GM19395 (cell line): ENCODE measurements at regions not wholly inside any gene's neighbourhood (a gene's known extent, or its start where the extent isn't known, plus 50 kb on each side); places are given as distances from the start of the nearest gene placed in this dataset.
"Not testable (repeated sequence)": the region's sequence is repeated elsewhere in the genome, so short reads cannot be mapped to it uniquely, and the experiment has no call there.

Experiments
- ATAC-seq: cut with Tn5 transposase; IDR thresholded peaks from one replicate; pipeline ENCODE4 v1.9.1; 2021; ENCODE audit warnings: mild to moderate bottlenecking, moderate library complexity; ENCODE audit not compliant: unreplicated experiment

DNA sequence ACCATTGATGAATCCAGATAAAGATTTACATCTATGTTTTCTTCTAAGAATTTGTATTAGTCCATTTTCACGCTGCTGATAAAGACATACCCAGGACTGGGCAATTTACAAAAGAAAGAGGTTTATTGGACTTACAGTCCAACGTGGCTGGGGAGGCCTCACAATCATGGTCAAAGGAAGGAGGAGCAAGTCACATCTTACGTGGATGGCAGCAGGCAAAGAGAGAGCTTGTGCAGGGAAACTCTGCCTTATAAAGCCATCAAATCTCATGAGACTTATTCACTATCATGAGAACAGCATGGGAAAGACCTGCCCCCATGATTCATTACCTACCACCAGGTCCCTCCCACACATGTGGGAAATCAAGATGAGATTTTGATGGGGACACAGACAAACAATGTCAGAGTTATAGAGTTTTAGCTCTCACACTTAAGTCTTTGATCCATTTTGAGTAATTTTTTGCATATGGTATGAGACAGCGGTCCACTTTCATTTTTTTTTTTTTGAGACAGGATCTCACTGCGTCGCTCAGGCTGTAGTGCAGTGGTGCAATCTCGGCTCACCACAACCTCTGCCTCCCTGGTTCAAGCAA, 53.5 kb upstream of the JADE2 start:
- ATAC-seq: not testable (repeated sequence)

GRCh38 chr5:134468921-134469400, 56.5 kb upstream of the JADE2 start:
- ATAC-seq: no peak

- no peak for ATAC-seq
Observed at GRCh38 chr5:134467231-134467630, 55.5 kb upstream of the CDKN2AIPNL start.

DNA sequence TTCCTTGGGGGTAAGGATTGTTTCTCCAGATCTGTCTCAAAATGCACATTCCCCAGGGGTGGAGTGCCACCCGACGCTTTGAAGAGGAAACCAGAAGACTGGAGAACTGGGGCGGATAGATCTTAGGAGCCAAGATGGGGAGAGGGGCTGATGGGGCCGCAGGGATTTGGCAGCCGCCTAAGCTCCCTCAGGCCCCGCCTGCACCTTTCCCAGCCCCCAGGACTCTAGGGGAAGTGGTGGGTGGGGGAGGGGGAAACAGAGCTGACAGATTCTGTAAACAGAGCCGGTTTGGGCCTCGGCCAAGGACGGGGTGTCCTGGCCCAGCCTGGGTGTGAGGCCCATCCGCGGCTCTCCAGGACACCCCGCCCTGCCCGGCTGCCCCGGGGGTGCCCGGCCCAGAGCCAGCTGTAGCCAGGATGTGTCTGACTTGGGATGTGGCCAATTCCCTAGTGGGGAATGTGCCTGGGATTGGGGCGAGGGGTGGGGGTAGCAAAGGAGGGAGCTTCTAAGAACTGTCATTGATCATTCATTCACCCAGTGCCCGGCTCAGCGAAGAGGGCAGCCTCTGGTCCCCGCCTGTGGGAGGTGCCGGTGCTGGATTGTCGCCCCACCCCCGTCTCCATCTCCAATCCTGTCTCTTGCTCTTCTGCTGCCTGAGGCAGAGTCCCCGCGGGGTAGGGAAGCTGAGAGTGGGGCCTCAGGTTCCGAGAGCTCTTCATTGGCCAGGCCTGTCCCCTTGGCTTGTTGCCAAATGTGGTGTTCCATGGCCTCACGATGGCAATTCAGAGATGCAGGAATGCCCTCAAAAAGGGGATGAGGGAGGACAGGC, 54.8 kb upstream of the CDKN2AIPNL start:
- peak; percentile 40 for ATAC-seq

DNA sequence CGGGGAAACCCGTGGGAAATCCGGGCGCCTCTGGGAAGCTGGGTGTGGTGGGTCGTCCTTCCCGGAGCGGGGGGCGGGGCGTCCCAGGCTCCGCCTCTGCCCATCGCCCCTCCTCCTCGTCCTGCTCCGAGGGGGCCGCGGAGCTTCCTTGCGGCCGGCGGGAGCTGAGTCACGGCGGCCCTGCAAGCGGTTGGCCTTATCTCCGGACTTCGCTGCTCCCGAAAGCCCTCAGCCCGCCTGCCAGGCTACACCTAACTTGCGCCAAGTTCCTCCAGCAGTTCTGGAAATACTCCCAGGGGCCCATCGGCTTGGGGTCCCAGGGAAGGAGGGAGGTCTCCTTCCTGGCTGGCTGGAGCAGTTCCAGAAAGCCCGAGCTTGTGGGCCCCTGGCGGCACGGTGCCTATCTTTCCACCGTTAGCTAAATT, 54.1 kb upstream of the CDKN2AIPNL start:
- ATAC-seq: peak; percentile 80

DNA sequence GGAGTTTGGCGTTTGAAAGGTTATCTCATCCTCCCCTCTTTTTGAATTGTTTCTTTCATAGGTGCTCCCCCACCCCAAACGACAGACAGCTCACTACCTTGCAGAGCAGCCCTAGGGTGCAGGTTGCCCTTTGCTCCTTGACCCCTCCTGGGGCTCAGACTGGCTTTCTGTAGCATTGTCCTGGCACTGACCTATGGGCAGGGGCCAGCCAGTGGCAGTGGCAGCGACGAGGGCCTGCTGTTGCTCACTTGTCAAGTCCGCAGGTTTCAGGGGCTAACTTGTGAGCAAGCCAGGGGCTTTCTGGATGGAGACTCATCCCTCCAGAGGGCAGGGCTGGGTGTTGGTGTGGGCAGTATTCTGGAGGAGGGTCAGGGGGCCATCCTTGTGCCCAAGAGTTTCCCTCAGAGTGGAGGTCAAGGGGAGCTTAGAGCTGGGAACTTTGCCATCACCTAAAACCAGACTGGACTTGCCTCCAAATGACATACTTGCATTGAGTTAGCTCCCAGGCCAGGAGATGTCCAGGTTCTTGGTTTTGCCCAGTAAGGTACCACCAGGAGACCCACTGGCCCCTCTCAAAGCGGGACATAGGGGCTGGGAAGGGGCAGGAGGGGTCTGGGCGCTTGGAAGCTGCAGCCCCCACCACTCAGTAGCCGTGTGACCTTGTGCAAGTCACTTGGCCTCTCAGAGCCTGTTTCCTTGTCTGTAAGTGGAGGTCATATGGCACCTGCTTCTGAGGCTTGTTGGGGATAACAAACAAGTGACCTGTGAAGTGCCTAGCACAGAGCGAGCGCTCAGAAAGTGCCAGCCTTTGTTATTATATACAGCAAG, 53.5 kb upstream of the CDKN2AIPNL start:
- peak; percentile 42 for ATAC-seq

DNA sequence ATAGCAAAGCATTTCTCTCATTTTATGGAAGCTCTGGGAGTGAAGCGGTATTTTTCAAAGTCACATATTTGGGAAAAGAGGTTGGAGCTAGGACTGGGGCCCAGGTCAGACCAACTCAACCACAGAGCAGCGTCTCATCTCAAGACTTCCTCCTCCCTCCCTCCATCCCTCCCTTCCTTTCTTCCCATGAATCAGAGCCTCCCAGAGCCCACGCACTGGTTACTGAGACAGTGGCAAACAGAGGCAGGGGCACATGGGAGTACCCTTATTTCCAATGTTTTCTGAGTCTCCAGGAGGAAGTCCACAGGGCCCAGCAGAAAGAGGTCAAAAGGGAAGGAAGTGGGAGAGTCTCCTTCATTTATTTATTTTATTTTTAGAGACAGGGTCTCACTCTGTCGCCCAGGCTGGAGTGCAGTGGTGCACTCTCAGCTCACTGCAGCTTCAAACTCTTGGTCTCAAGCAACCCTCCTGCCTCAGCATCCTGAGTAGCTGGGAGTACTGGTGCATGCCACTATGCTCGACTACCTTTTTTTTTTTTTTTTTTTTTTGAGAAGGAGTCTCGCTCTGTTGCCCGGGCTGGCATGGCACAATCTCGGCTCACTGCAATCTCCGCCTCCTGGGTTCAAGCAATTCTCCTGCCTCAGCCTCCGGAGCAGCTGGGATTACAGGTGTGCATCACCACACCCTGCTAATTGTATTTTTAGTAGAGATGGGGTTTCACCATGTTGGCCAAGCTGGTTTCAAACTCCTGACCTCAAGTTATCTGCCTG, 52.5 kb upstream of the CDKN2AIPNL start:
- ATAC-seq: no peak

DNA sequence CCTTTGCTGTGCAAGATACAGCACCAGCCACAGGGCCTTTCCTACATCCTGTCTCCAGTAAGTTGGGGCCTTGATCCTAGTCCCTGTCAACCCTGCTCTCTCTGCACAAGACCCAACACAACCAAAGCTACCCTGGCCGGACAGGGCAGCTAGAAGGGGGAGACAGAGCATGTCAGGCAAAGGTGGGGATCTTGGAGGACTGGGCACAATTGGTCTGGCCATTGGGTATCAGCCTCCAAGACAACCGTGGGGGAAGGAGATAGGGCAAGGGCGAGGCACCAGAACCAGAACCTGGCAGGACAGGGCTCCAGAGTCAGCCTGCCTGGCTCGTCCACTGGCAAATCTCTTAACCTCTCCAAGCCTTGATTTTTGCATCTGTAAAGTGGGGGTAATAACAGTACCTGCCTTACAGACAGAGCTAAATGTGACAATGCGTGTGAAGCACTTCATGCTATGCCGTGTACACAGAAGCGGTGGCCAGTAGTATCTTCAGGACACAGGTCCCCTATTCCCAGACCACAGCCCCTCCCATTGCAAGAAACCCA, 51.6 kb upstream of the CDKN2AIPNL start:
- ATAC-seq: no peak

GRCh38 chr5:134462761-134463160, 51.1 kb upstream of the CDKN2AIPNL start:
- no peak for ATAC-seq

GRCh38 chr5:134462047-134462575, 50.4 kb upstream of the CDKN2AIPNL start:
- no peak for ATAC-seq
